ENCODE measurements at regions not wholly inside any gene's neighbourhood (a gene's known extent, or its start where the extent isn't known, plus 50 kb on each side); places are given as distances from the start of the nearest gene placed in this dataset.

DNA sequence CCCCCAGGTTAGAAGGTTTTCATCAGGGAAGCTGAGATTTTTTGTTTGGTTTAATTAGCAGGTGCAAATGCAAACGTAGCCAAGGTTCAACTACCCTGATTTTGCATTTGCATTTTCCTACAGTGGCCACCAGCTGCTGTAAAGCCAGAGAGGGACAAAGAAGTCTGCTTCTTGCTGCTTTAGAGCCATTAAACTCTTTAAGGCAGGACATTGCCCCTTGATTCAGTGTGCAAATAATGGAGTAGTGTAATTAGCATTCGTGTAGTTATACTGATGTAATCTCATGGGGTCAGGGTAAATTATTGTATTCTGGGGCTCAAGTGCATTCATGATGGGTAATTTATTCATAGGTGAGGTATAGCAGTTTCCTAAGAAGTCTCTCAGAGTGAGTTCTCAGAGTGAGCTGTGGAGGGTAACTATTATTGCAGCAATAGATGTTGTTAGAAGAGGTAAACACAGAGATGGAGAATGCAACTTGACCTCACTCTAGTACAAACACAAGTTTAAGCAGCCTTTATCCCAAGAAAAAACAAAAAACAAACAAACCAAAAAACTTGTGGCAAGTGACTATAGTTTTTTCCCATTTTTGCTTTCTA is 526.5 kb downstream of the KIF4B start:
- no peaks in the 10 kb centered on the region for H3K36me3 ChIP-seq (replicated peaks)
- TF ChIP-seq, protein P1, sequence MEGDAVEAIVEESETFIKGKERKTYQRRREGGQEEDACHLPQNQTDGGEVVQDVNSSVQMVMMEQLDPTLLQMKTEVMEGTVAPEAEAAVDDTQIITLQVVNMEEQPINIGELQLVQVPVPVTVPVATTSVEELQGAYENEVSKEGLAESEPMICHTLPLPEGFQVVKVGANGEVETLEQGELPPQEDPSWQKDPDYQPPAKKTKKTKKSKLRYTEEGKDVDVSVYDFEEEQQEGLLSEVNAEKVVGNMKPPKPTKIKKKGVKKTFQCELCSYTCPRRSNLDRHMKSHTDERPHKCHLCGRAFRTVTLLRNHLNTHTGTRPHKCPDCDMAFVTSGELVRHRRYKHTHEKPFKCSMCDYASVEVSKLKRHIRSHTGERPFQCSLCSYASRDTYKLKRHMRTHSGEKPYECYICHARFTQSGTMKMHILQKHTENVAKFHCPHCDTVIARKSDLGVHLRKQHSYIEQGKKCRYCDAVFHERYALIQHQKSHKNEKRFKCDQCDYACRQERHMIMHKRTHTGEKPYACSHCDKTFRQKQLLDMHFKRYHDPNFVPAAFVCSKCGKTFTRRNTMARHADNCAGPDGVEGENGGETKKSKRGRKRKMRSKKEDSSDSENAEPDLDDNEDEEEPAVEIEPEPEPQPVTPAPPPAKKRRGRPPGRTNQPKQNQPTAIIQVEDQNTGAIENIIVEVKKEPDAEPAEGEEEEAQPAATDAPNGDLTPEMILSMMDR (IDR thresholded peaks at IDR 0.05; ENCODE audit: low read depth, low read length, missing control alignments): no peak
- in situ Hi-C loops (cut with HindIII; ENCODE audit: low pct_ligation_motif_present, low sequenced_read_pairs): no loop called here
- no peak overlapping the region for H3K4me3 ChIP-seq (ENCODE audit: low read depth, low read length)
- no peak overlapping the region for H3K27ac ChIP-seq
- H3K27me3 ChIP-seq (replicated peaks): no peaks in the 10 kb centered on the region
- no peak for DNase-seq

DNA sequence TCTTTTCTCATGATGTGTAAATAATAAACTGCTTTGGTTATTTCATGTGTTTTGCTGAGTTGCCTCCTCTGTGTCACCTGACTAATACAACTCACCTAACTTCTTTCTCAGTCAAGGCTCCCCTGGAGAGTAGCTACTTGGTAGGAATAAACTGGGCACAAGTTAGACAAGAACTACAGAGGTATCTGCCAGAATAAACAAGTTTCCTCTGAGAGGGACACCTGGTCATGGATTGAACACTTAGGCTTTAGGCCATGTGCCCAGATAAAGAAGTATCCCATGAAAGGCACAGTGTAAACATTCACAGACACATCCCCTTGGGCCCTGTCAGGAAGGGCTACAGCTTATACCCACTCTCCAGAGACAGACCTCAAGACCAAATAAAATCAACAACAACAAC is 532.5 kb downstream of the KIF4B start:
- in situ Hi-C loops (cut with HindIII; ENCODE audit: low pct_ligation_motif_present, low sequenced_read_pairs): no loop called here

DNA sequence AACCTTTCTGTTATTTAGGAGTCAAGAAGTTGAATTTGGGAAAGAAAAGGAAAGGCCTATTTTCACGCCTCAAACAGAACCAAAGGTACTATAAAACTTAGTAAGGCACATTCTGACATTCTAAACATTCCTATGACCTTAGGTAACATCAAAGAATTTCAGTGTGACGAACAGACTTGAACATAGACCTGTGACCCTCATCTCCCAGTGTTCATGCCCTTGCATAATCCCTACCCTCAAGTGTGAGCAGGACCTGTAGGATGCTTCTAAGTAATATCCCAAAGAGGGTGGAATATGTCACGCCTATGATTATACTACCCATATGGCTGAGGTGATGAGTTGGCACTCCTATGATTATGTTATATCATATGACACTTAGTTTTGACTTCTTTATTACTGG is 540.9 kb downstream of the KIF4B start:
- H3K27me3 ChIP-seq (replicated peaks): no peaks in the 10 kb centered on the region
- no peak overlapping the region for H3K4me3 ChIP-seq (ENCODE audit: low read depth, low read length)
- no peak for DNase-seq
- no peaks in the 10 kb centered on the region for H3K36me3 ChIP-seq (replicated peaks)
- TF ChIP-seq, protein P1 (IDR thresholded peaks at IDR 0.05; ENCODE audit: low read depth, low read length, missing control alignments): no peak
- in situ Hi-C loops (cut with HindIII; ENCODE audit: low pct_ligation_motif_present, low sequenced_read_pairs): no loop called here
- no peak overlapping the region for H3K27ac ChIP-seq

More for the DNA sequence above, 532.5 kb downstream of the KIF4B start:
- TF ChIP-seq, protein P1 (IDR thresholded peaks at IDR 0.05; ENCODE audit: low read depth, low read length, missing control alignments): no peak
- no peak for DNase-seq
- H3K27ac ChIP-seq: no peak overlapping the region
- no peak overlapping the region for H3K4me3 ChIP-seq (ENCODE audit: low read depth, low read length)
- H3K27me3 ChIP-seq (replicated peaks): no peaks in the 10 kb centered on the region
- H3K36me3 ChIP-seq (replicated peaks): no peaks in the 10 kb centered on the region

DNA sequence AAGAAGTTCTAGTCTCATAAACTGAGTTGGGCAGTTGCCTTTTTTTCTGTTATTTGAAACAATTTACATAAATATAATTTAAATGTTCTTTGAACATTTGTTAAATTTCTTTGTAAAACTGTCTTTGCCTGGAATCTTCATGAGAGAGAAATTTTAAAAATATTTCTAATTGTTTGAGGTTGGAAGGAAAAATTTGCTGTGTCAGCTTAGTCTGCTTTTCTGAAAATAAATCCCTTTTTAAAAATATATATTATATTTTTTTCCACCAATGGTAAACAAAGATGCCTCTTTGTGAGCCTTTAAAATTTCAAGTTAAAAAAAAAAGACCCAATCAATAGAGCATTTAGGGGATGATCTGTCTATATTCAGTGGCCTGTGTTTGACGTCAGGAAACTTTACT is 542.7 kb downstream of the KIF4B start:
- H3K27me3 ChIP-seq (replicated peaks): no peaks in the 10 kb centered on the region
- TF ChIP-seq, protein P1 (IDR thresholded peaks at IDR 0.05; ENCODE audit: low read depth, low read length, missing control alignments): no peak
- no peaks in the 10 kb centered on the region for H3K36me3 ChIP-seq (replicated peaks)
- no peak overlapping the region for H3K4me3 ChIP-seq (ENCODE audit: low read depth, low read length)
- no peak overlapping the region for H3K27ac ChIP-seq
- no peak for DNase-seq
- in situ Hi-C loops (cut with HindIII; ENCODE audit: low pct_ligation_motif_present, low sequenced_read_pairs): no loop called here

DNA sequence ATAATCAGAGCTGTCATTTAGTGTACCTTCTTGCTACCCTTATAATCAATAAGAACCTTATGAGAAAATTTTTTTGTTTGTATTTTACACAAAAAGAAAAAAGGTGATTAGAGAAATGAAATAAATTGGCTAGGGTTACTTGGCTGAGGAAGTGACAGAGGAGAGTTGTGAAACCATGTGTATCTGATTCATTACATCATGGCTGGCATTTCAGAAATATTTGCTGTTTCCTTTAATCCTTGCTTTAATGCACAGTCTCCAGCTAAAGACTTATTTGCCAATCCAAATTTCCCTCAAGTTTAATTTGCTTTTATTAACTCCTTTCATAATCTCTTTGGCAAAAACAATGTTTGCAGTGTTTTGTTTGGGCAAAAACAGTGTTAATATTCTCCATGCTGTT is 543.1 kb downstream of the KIF4B start:
- no peak for DNase-seq
- no peak overlapping the region for H3K27ac ChIP-seq
- no peak overlapping the region for H3K4me3 ChIP-seq (ENCODE audit: low read depth, low read length)
- in situ Hi-C loops (cut with HindIII; ENCODE audit: low pct_ligation_motif_present, low sequenced_read_pairs): no loop called here
- H3K27me3 ChIP-seq (replicated peaks): no peaks in the 10 kb centered on the region
- TF ChIP-seq, protein P1 (IDR thresholded peaks at IDR 0.05; ENCODE audit: low read depth, low read length, missing control alignments): no peak
- no peaks in the 10 kb centered on the region for H3K36me3 ChIP-seq (replicated peaks)

DNA sequence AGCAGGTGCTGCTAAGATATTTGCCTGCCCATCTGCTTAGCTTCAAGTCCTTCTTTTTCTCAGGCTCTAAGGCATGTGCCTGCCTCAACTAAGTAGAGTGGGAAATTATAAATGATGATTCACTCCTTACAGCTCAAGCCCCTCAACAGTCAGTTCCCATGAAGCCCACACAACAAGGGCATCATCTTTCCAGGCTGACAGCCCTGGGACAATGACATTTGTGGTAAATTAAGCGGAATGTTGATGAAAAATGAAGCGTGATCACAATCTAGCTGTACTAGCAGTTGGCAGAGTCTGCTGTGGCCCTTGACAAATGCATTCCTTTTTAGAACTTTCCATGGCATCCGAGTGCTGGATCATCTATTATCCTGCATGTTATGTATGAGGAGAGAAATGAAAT is 548.6 kb downstream of the KIF4B start:
- H3K4me3 ChIP-seq (ENCODE audit: low read depth, low read length): no peak overlapping the region
- no peak overlapping the region for H3K27ac ChIP-seq
- H3K27me3 ChIP-seq (replicated peaks): no peaks in the 10 kb centered on the region
- TF ChIP-seq, protein P1 (IDR thresholded peaks at IDR 0.05; ENCODE audit: low read depth, low read length, missing control alignments): no peak
- H3K36me3 ChIP-seq (replicated peaks): no peaks in the 10 kb centered on the region
- no peak for DNase-seq
- in situ Hi-C loops (cut with HindIII; ENCODE audit: low pct_ligation_motif_present, low sequenced_read_pairs): no loop called here
